NCI-H1048 (cell line): ENCODE measurements at regions not wholly inside any gene's neighbourhood (a gene's known extent, or its start where the extent isn't known, plus 50 kb on each side); places are given as distances from the start of the nearest gene placed in this dataset.

Source experiments
- DNase-seq: peaks from one replicate; lab custom pipeline; 2025; lab: John Stamatoyannopoulos, UW

GRCh38 chr2:33877348-33878016 lies 278.4 kb upstream of the FAM98A start:
- DNase-seq: no peak

GRCh38 chr2:33873076-33873605 lies 274.0 kb upstream of the FAM98A start:
- DNase-seq: no peak

- no peak for DNase-seq
Measured at GRCh38 chr2:33859811-33860461, 260.8 kb upstream of the FAM98A start.

- DNase-seq: no peak
Measured at GRCh38 chr2:33859176-33859575, 260.1 kb upstream of the FAM98A start.

GRCh38 chr2:33848486-33848885 lies 249.4 kb upstream of the FAM98A start:
- DNase-seq: no peak

GRCh38 chr2:33839791-33840190 lies 240.7 kb upstream of the FAM98A start:
- no peak for DNase-seq

GRCh38 chr2:33836628-33837027 lies 237.5 kb upstream of the FAM98A start:
- no peak for DNase-seq

- DNase-seq: no peak
Measured at GRCh38 chr2:33835911-33836310, 236.8 kb upstream of the FAM98A start.

- no peak for DNase-seq
Measured at GRCh38 chr2:33822964-33823363, 223.9 kb upstream of the FAM98A start.

GRCh38 chr2:33812707-33813106 lies 213.6 kb upstream of the FAM98A start:
- DNase-seq: no peak

GRCh38 chr2:33810046-33810835 lies 211.1 kb upstream of the FAM98A start:
- DNase-seq: no peak

GRCh38 chr2:33806041-33806440 lies 206.9 kb upstream of the FAM98A start:
- DNase-seq: no peak

- no peak for DNase-seq
Measured at GRCh38 chr2:33804155-33804554, 205.1 kb upstream of the FAM98A start.

GRCh38 chr2:33796511-33796910 lies 197.4 kb upstream of the FAM98A start:
- DNase-seq: no peak

- no peak for DNase-seq
Measured at GRCh38 chr2:33791625-33792024, 192.5 kb upstream of the FAM98A start.

GRCh38 chr2:33788044-33788443 lies 188.9 kb upstream of the FAM98A start:
- DNase-seq: no peak

- no peak for DNase-seq
Measured at GRCh38 chr2:33786881-33787280, 187.8 kb upstream of the FAM98A start.

- no peak for DNase-seq
Measured at GRCh38 chr2:33785201-33786106, 186.4 kb upstream of the FAM98A start.

- DNase-seq: no peak
Measured at GRCh38 chr2:33784488-33784887, 185.4 kb upstream of the FAM98A start.

GRCh38 chr2:33782395-33783230 lies 183.5 kb upstream of the FAM98A start:
- no peak for DNase-seq

GRCh38 chr2:33777786-33778185 lies 178.7 kb upstream of the FAM98A start:
- DNase-seq: no peak
